H9 (cell line): ENCODE measurements at regions not wholly inside any gene's neighbourhood (a gene's known extent, or its start where the extent isn't known, plus 50 kb on each side); places are given as distances from the start of the nearest gene placed in this dataset.

ENCODE experiments used
- DNase-seq: peaks from one replicate; pipeline ENCODE4 v3.0.0-alpha.2; 2017
- H2AFZ ChIP-seq: one replicate; pipeline ENCODE4 v1.6.1; 2013; ENCODE audit warnings: mild to moderate bottlenecking, low read length, control low read depth, moderate library complexity
- H2AK5ac ChIP-seq: 2 replicates; pipeline ENCODE4 v1.6.1; 2013; ENCODE audit warnings: low read length, control low read depth, mixed read lengths; ENCODE audit not compliant: insufficient read length
- H2BK120ac ChIP-seq: one replicate; pipeline ENCODE4 v1.6.1; 2013; ENCODE audit warnings: low read depth, mild to moderate bottlenecking, low read length, control low read depth, inconsistent platforms; ENCODE audit not compliant: poor library complexity, severe bottlenecking
- H2BK12ac ChIP-seq: 2 replicates; pipeline ENCODE4 v1.6.1; 2013; ENCODE audit warnings: low read length, control low read depth, mixed read lengths, low read depth; ENCODE audit not compliant: insufficient read length
- H2BK15ac ChIP-seq: 2 replicates; pipeline ENCODE4 v1.6.1; 2013; ENCODE audit warnings: low read depth, low read length, control low read depth
- H2BK20ac ChIP-seq: one replicate; pipeline ENCODE4 v1.6.1; 2013; ENCODE audit warnings: low read depth, mild to moderate bottlenecking, low read length, control low read depth, inconsistent platforms; ENCODE audit not compliant: poor library complexity, severe bottlenecking
- H2BK5ac ChIP-seq: 2 replicates; pipeline ENCODE4 v1.6.1; 2013; ENCODE audit warnings: low read length, control low read depth, mixed read lengths; ENCODE audit not compliant: insufficient read length
- H3K14ac ChIP-seq: 2 replicates; pipeline ENCODE4 v1.6.1; 2013; ENCODE audit warnings: low read length, control low read depth; ENCODE audit not compliant: insufficient read depth
- H3K18ac ChIP-seq: 2 replicates; pipeline ENCODE4 v1.6.1; 2013; ENCODE audit warnings: low read depth, mild to moderate bottlenecking, mixed read lengths, low read length, control low read depth; ENCODE audit not compliant: insufficient read length
- H3K23ac ChIP-seq: 2 replicates; pipeline ENCODE4 v1.6.1; 2013; ENCODE audit warnings: low read length, control low read depth, mixed read lengths, low read depth; ENCODE audit not compliant: insufficient read length
- H3K23me2 ChIP-seq: 2 replicates; pipeline ENCODE4 v1.6.1; 2013; ENCODE audit warnings: low read depth, mild to moderate bottlenecking, mixed read lengths, low read length, control low read depth; ENCODE audit not compliant: insufficient read length, poor library complexity, severe bottlenecking
- H3K27ac ChIP-seq: 2 replicates; pipeline ENCODE4 v1.5.1; 2013; ENCODE audit warnings: low read length, control low read depth, mixed read lengths, low read depth; ENCODE audit not compliant: insufficient read length
- H3K27me3 ChIP-seq: 2 replicates; pipeline ENCODE4 v1.6.1; 2013; ENCODE audit warnings: low read length, control low read depth, inconsistent platforms; ENCODE audit not compliant: insufficient read depth
- H3K4ac ChIP-seq: 2 replicates; pipeline ENCODE4 v1.6.1; 2013; ENCODE audit warnings: low read depth, mild to moderate bottlenecking, control low read depth, inconsistent platforms, low read length, moderate library complexity
- H3K4me1 ChIP-seq: 2 replicates; pipeline ENCODE4 v1.6.1; 2013; ENCODE audit warnings: low read length, control low read depth, inconsistent platforms; ENCODE audit not compliant: insufficient read depth
- H3K4me2 ChIP-seq: 2 replicates; pipeline ENCODE4 v1.6.1; 2013; ENCODE audit warnings: low read length, control low read depth, mixed read lengths; ENCODE audit not compliant: insufficient read length, insufficient read depth
- H3K56ac ChIP-seq: 2 replicates; pipeline ENCODE4 v1.6.1; 2013; ENCODE audit warnings: low read depth, mild to moderate bottlenecking, mixed read lengths, low read length, control low read depth; ENCODE audit not compliant: insufficient read length
- H3K79me1 ChIP-seq: 2 replicates; pipeline ENCODE4 v1.6.1; 2013; ENCODE audit warnings: low read depth, mild to moderate bottlenecking, moderate library complexity, low read length, control low read depth, inconsistent platforms; ENCODE audit not compliant: insufficient read depth, poor library complexity, severe bottlenecking
- H3K79me2 ChIP-seq: 2 replicates; pipeline ENCODE4 v1.6.1; 2013; ENCODE audit warnings: low read length, control low read depth, inconsistent platforms; ENCODE audit not compliant: insufficient read depth
- H3K9ac ChIP-seq: 2 replicates; pipeline ENCODE4 v1.6.1; 2013; ENCODE audit warnings: low read length, control low read depth, mixed read lengths; ENCODE audit not compliant: insufficient read length; ENCODE audit errors: extremely low read depth
- H3K9me3 ChIP-seq: one replicate; pipeline ENCODE4 v1.6.1; 2013; ENCODE audit warnings: low read depth, low read length, inconsistent platforms; ENCODE audit not compliant: control insufficient read depth
- H3T11ph ChIP-seq: one replicate; pipeline ENCODE4 v1.6.1; 2013; ENCODE audit warnings: mild to moderate bottlenecking, low read length, control low read depth, inconsistent platforms
- H4K20me1 ChIP-seq: one replicate; pipeline ENCODE4 v1.6.1; 2013; ENCODE audit not compliant: control insufficient read depth, insufficient read length, insufficient read depth
- H4K5ac ChIP-seq: 2 replicates; pipeline ENCODE4 v1.6.1; 2013; ENCODE audit warnings: low read depth, mild to moderate bottlenecking, mixed read lengths, low read length, control low read depth; ENCODE audit not compliant: insufficient read length
- H4K8ac ChIP-seq: replicated peaks from 2 replicates; pipeline ENCODE4 v1.6.1; 2013; ENCODE audit warnings: low read length, control low read depth, mixed read lengths, low read depth; ENCODE audit not compliant: insufficient read length
- H4K91ac ChIP-seq: 2 replicates; pipeline ENCODE4 v1.6.1; 2013; ENCODE audit warnings: low read depth, mild to moderate bottlenecking, moderate library complexity, mixed read lengths, low read length, control low read depth; ENCODE audit not compliant: insufficient read length
- H3K27ac Mint-ChIP-seq, 3 experiments: 2 replicates in 2 of 3; 3 replicates in 1 of 3; pipeline ENCODE4 v1.8.0; 2020 to 2021; ENCODE audit warnings: mixed read lengths in 3 of 3, mild to moderate bottlenecking in 1 of 3, moderate library complexity in 1 of 3
- H3K27me3 Mint-ChIP-seq: 2 replicates; pipeline ENCODE4 v1.8.0; 2021; ENCODE audit warnings: low read depth, mild to moderate bottlenecking, moderate library complexity, mixed read lengths
- H3K36me3 Mint-ChIP-seq, 3 experiments: 2 replicates in 2 of 3; 3 replicates in 1 of 3; pipeline ENCODE4 v1.8.0; 2020 to 2021; ENCODE audit warnings: low read depth in 3 of 3, mixed read lengths in 3 of 3; ENCODE audit not compliant: insufficient read depth in 1 of 3
- H3K4me1 Mint-ChIP-seq, 2 experiments: 2 replicates each; pipeline ENCODE4 v1.8.0; 2020; ENCODE audit warnings: mixed read lengths in 2 of 2
- H3K4me3 Mint-ChIP-seq, 2 experiments: 2 replicates in 1 of 2; 3 replicates in 1 of 2; pipeline ENCODE4 v1.8.0; 2020 to 2021; ENCODE audit warnings: mild to moderate bottlenecking in 2 of 2, mixed read lengths in 2 of 2, moderate library complexity in 1 of 2
- H3K9me3 Mint-ChIP-seq, 2 experiments: 2 replicates in 1 of 2; 3 replicates in 1 of 2; pipeline ENCODE4 v1.8.0; 2020; ENCODE audit warnings: mild to moderate bottlenecking in 2 of 2, mixed read lengths in 2 of 2, moderate library complexity in 1 of 2
- WGBS: extraction: QIAGEN DNeasy Blood & Tissue Kit; methylation state at CpG from one replicate; pipeline ENCODE4 v1.1.7; 2013; ENCODE audit warnings: missing lambda C conversion rate, low lambda C conversion rate, mixed read lengths; ENCODE audit not compliant: insufficient read length; ENCODE audit errors: extremely low coverage; 5-methylcytosine and 5-hydroxymethylcytosine counted together
- TF ChIP-seq, protein P1 (sequence below): fragments of 200-600 bp; sonication (generic); conservative IDR thresholded peaks from 3 replicates; pipeline ENCODE4 v1.8.0; 2021; ENCODE audit warnings: antibody characterized with exemption, mild to moderate bottlenecking

DNA sequence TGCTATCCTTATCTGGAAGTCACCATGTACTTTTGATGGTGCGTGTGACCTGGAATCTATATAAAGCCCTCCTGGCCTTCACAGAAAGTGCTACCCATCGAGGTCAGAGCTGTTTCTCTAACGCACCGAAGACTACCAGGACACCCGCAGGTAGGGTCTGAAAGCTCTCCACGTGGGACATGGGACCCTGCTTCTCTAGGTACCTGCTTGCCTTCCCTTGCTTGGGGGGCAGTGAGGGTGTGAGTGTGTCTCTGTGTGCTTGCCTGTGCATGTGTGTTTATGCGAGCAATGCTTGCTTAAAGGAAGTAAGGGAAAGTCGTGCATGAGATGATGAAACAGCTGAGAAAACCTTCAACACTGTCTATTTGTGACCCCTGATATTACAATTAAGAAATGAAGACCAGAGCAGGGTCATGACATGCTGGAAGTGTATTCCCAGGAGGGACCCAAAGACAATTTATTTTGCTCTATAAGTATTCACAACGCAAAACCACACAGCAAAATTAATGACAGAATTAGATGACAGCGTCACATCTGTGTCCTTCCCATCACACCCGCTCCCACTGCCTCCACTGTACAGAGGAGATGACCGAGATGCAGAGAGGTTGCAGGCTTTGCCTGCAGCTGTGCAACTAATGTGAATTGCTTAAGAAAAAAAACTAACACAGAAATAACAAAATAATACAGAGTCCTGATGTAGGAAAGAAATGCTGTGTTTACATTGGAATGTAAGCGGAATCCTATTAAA, 76.4 kb upstream of the HELT start:
- no peaks in the 10 kb centered on the region for H3K23me2 ChIP-seq
- no peak overlapping the region for H4K5ac ChIP-seq
- H4K91ac ChIP-seq, result no peak overlapping the region
- no peak overlapping the region for H3K27ac Mint-ChIP-seq
- H3T11ph ChIP-seq, result no peak overlapping the region
- peaks cover 10 to 14% of the 10 kb centered on the region in 2 experiments for H3K9me3 Mint-ChIP-seq
- no peak overlapping the region for H3K23ac ChIP-seq
- DNase-seq, result no peak
- H3K27ac ChIP-seq, result no peak overlapping the region
- peaks cover 2 to 8% (median 4%) of the 10 kb centered on the region in 3 experiments; a peak in 3 of 7 replicates for H3K36me3 Mint-ChIP-seq
- no peak overlapping the region for H3K4me2 ChIP-seq
- H3K4me3 Mint-ChIP-seq, result no peak overlapping the region
- H2AFZ ChIP-seq, result no peak overlapping the region
- no peak overlapping the region for H3K4ac ChIP-seq
- no peak overlapping the region for H2BK120ac ChIP-seq
- H2AK5ac ChIP-seq, result no peak overlapping the region
- no peaks in the 10 kb centered on the region for H4K20me1 ChIP-seq
- H3K14ac ChIP-seq, result no peak overlapping the region
- H2BK15ac ChIP-seq, result no peak overlapping the region
- no peak overlapping the region for H2BK20ac ChIP-seq
- H3K9ac ChIP-seq, result no peak overlapping the region
- H3K27me3 ChIP-seq, result no peaks in the 10 kb centered on the region
- TF ChIP-seq, protein P1, sequence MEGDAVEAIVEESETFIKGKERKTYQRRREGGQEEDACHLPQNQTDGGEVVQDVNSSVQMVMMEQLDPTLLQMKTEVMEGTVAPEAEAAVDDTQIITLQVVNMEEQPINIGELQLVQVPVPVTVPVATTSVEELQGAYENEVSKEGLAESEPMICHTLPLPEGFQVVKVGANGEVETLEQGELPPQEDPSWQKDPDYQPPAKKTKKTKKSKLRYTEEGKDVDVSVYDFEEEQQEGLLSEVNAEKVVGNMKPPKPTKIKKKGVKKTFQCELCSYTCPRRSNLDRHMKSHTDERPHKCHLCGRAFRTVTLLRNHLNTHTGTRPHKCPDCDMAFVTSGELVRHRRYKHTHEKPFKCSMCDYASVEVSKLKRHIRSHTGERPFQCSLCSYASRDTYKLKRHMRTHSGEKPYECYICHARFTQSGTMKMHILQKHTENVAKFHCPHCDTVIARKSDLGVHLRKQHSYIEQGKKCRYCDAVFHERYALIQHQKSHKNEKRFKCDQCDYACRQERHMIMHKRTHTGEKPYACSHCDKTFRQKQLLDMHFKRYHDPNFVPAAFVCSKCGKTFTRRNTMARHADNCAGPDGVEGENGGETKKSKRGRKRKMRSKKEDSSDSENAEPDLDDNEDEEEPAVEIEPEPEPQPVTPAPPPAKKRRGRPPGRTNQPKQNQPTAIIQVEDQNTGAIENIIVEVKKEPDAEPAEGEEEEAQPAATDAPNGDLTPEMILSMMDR, result no peak
- no peaks in the 10 kb centered on the region for H3K79me1 ChIP-seq
- H2BK5ac ChIP-seq, result no peak overlapping the region
- peaks cover 8% of the 10 kb centered on the region in 2 experiments for H3K4me1 Mint-ChIP-seq
- no peak overlapping the region for H4K8ac ChIP-seq
- WGBS, result no CpG with 5 or more reads among the region's 13 CpGs
- no peak overlapping the region for H3K18ac ChIP-seq
- no peaks in the 10 kb centered on the region for H3K4me1 ChIP-seq
- no peaks in the 10 kb centered on the region for H3K9me3 ChIP-seq
- H2BK12ac ChIP-seq, result no peak overlapping the region
- no peaks in the 10 kb centered on the region for H3K79me2 ChIP-seq
- no peak overlapping the region for H3K56ac ChIP-seq
- H3K27me3 Mint-ChIP-seq, result no peaks in the 10 kb centered on the region; the same call in 1 of the 2 replicates
